HEK293T (cell line): ENCODE measurements at regions not wholly inside any gene's neighbourhood (a gene's known extent, or its start where the extent isn't known, plus 50 kb on each side); places are given as distances from the start of the nearest gene placed in this dataset.

Experiments
- FOXA1 ChIP-seq: fragments of 450-650 bp; IDR thresholded peaks from 2 replicates; pipeline ENCODE4 v1.6.1; 2016; ENCODE audit warnings: mild to moderate bottlenecking
- SUZ12 ChIP-seq: fragments of 450-650 bp; IDR thresholded peaks from 2 replicates; pipeline ENCODE4 v1.6.1; 2016; ENCODE audit warnings: mild to moderate bottlenecking

DNA sequence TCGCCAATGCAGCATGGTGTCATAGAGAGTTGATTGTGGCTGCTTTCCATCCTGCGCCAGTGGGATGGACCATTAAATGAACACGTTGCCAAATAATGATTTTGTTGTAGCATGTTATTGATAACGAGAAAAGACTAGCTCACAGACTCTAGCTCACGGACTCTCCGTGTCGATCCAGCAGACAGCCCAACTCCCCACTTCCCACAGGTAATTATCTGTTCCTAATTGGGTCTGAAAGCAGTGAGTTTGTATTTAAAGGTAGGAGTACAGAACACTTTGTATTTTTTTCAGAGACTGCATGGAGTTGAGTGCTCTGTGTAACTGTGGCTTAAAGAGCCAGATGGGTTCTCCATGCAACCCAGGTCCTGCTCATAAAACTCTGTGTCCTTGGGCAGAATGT lies 1250.5 kb downstream of the TYW1 start:
- TF ChIP-seq SUZ12 (no peak), FOXA1 (no peak)
